GM12864 (cell line): ENCODE measurements at regions not wholly inside any gene's neighbourhood (a gene's known extent, or its start where the extent isn't known, plus 50 kb on each side); places are given as distances from the start of the nearest gene placed in this dataset.

Experiments
- DNase-seq: peaks from one replicate; pipeline ENCODE4 v3.0.0-alpha.2; 2011; ENCODE audit warnings: low read depth
- H3K4me3 ChIP-seq: 2 replicates; pipeline ENCODE4 v1.5.1; 2011; ENCODE audit warnings: mild to moderate bottlenecking, low read depth, low read length, control low read depth
- TF ChIP-seq, protein P1 (sequence below): IDR thresholded peaks from 2 replicates; pipeline ENCODE4 v1.5.1; 2011; ENCODE audit warnings: low read depth, mild to moderate bottlenecking, moderate library complexity, low read length, control low read depth, inconsistent platforms; ENCODE audit errors: missing control alignments

- no peak for DNase-seq
- TF ChIP-seq, protein P1, sequence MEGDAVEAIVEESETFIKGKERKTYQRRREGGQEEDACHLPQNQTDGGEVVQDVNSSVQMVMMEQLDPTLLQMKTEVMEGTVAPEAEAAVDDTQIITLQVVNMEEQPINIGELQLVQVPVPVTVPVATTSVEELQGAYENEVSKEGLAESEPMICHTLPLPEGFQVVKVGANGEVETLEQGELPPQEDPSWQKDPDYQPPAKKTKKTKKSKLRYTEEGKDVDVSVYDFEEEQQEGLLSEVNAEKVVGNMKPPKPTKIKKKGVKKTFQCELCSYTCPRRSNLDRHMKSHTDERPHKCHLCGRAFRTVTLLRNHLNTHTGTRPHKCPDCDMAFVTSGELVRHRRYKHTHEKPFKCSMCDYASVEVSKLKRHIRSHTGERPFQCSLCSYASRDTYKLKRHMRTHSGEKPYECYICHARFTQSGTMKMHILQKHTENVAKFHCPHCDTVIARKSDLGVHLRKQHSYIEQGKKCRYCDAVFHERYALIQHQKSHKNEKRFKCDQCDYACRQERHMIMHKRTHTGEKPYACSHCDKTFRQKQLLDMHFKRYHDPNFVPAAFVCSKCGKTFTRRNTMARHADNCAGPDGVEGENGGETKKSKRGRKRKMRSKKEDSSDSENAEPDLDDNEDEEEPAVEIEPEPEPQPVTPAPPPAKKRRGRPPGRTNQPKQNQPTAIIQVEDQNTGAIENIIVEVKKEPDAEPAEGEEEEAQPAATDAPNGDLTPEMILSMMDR = no peak
- no peak overlapping the region for H3K4me3 ChIP-seq
Measured at GRCh38 chr20:41819436-41819835, 201.3 kb upstream of the CHD6 start.

- no peak overlapping the region for H3K4me3 ChIP-seq
- TF ChIP-seq, protein P1 = no peak
- no peak for DNase-seq
Measured at GRCh38 chr20:41818991-41819390, 200.8 kb upstream of the CHD6 start.

- DNase-seq = no peak
- no peak overlapping the region for H3K4me3 ChIP-seq
- TF ChIP-seq, protein P1 = no peak
Measured at GRCh38 chr20:41818369-41818768, 200.2 kb upstream of the CHD6 start.

DNA sequence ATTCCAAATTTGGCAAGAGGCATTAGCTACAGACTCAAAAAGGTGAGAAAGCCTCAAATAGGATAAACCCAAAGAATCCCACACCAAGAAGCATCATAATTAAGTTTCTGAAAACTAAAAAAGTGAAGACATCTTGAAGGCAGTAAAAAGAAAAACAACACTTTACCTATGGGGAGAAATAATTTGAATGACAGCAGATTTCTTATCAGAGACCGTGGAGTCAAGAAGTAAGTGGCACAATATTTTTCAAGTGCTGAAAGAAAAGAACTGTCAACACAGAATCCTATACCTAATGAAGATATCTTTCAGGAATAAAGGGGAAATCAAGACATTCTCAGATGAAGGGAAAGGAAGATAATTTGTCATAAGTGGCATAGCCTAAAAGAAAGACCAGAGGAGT is 193.3 kb upstream of the CHD6 start:
- no peak overlapping the region for H3K4me3 ChIP-seq
- TF ChIP-seq, protein P1 = no peak
- no peak for DNase-seq

GRCh38 chr20:41800040-41800439 is 181.9 kb upstream of the CHD6 start:
- DNase-seq = no peak
- TF ChIP-seq, protein P1 = no peak
- H3K4me3 ChIP-seq = no peak overlapping the region

- DNase-seq = no peak
- TF ChIP-seq, protein P1 = no peak
- H3K4me3 ChIP-seq = no peak overlapping the region
Measured at GRCh38 chr20:41798930-41799502, 180.8 kb upstream of the CHD6 start.

DNA sequence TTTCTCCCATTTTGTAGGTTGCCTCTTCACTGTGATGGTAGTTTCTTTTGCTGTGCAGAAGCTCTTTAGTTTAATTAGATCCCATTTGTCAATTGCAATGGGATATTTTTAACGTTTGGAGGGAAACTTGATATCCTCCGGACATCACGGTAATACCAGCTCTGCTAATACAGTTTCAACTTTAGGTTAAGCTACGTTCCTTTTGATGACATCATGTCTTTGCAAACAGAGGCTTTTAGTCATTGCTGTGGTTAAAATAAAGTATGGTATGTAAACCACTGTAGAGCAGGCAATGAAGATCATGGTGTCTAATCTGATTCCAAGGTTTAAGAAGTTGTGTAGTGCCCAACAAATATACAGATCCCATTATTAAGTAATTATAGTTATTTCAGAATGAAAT is 168.0 kb upstream of the CHD6 start:
- no peak for DNase-seq
- TF ChIP-seq, protein P1 = no peak

More for the DNA sequence above, 168.0 kb upstream of the CHD6 start:
- no peak overlapping the region for H3K4me3 ChIP-seq
